ENCODE measurements at regions not wholly inside any gene's neighbourhood (a gene's known extent, or its start where the extent isn't known, plus 50 kb on each side); places are given as distances from the start of the nearest gene placed in this dataset.

GRCh38 chr7:65731129-65731528 lies 141.7 kb upstream of the VKORC1L1 start:
- no peak for ATAC-seq
- BruUV-seq (replicated peaks) = no TSS peak

DNA sequence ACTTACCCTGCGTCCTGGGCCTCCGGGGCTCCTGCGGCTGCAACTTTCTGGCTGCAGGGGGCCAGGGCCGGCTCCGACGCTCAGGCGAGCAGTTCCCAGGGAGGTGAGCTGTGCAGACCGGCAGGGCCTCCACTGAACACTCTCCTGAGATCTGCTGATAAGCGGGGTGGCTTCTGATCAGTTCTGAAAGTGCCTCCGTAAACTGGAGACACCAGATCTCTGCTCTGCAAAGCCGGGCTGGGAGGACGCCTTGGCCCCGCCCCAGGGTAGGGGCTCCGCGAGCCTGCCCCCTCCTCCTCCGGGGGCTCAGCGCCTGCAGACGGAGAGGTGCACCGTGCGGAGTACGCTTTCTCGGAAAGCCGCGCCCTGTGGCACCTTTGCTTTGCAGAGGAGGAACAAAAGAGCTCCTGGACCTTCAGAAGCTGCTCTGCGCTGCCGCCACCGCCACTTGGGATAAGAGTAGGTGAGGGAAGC lies 141.3 kb upstream of the VKORC1L1 start:
- Histone ChIP-seq H4K20me1 (ENCODE audit: insufficient read depth) (no peaks in the 10 kb centered on the region), H3K9ac (ENCODE audit: low read length) (no peak overlapping the region), H3K4me3 (replicated peaks in 1 of 2; ENCODE audit: low read depth in 1 of 2, low read length in 2 of 2) (no peak overlapping the region), H3K9me3 (ENCODE audit: control insufficient read depth in 1 of 2, insufficient read depth in 1 of 2, low read depth in 1 of 2, low read length in 2 of 2) (no peaks in the 10 kb centered on the region), H3K27me3 (ENCODE audit: insufficient read depth, low read length) (no peaks in the 10 kb centered on the region), H3K4me2 (ENCODE audit: low read length) (no peak overlapping the region), H3K79me2 (ENCODE audit: insufficient read depth, low read length) (no peaks in the 10 kb centered on the region), H3K9me2 (ENCODE audit: insufficient read depth) (no peaks in the 10 kb centered on the region), H3K4me1 (ENCODE audit: control insufficient read depth in 1 of 2, insufficient read depth in 2 of 2, low read length in 2 of 2) (no peaks in the 10 kb centered on the region), H3K27ac (ENCODE audit: low read depth, low read length) (no peak overlapping the region), H2AFZ (ENCODE audit: low read depth, low read length, poor library complexity, severe bottlenecking) (no peak overlapping the region), H3K36me3 (ENCODE audit: control insufficient read depth in 1 of 2, insufficient read depth in 2 of 2, low read length in 2 of 2) (peaks cover 0 to 2% of the 10 kb centered on the region in 2 experiments; a peak in 1 of 4 replicates)
- ChIA-PET POLR2A (no interaction called here), CTCF (no interaction called here), RAD21 (ENCODE audit: low non-redundant PET in 1 of 2, low total read pairs in 2 of 2, uncharacterized antibody in 2 of 2, unreplicated experiment in 2 of 2) (no interaction called here)
- DNase-seq (ENCODE audit: low read depth, low spot score) = no peak
- no peak for ATAC-seq
- intact Hi-C loops (cut with micrococcal nuclease) = no loop called here
- no TSS peak for BruUV-seq (replicated peaks)
- no peak for TF ChIP-seq POLR2AphosphoS5 (IDR thresholded peaks at IDR 0.05; ENCODE audit: low read depth, low read length)

More at GRCh38 chr7:65731129-65731528, 141.7 kb upstream of the VKORC1L1 start:
- no peaks in the 10 kb centered on the region for H3K79me2 ChIP-seq (ENCODE audit: insufficient read depth, low read length)
- H3K9ac ChIP-seq (ENCODE audit: low read length) = no peak overlapping the region
- intact Hi-C loops (cut with micrococcal nuclease) = no loop called here
- no peak overlapping the region for H3K4me2 ChIP-seq (ENCODE audit: low read length)
- no peaks in the 10 kb centered on the region for H3K4me1 ChIP-seq (ENCODE audit: control insufficient read depth in 1 of 2, insufficient read depth in 2 of 2, low read length in 2 of 2)
- no peaks in the 10 kb centered on the region for H3K9me2 ChIP-seq (ENCODE audit: insufficient read depth)
- DNase-seq (ENCODE audit: low read depth, low spot score) = no peak
- no peak overlapping the region for H2AFZ ChIP-seq (ENCODE audit: low read depth, low read length, poor library complexity, severe bottlenecking)
- POLR2A ChIA-PET = no interaction called here
- no peaks in the 10 kb centered on the region for H4K20me1 ChIP-seq (ENCODE audit: insufficient read depth)
- TF ChIP-seq RAD21 (IDR thresholded peaks at IDR 0.05; ENCODE audit: low read depth) (no peak), TCF7L2 (IDR thresholded peaks at IDR 0.05; ENCODE audit: borderline replicate concordance, extremely low read depth, insufficient read depth, insufficient read length) (no peak), CBX3 (IDR thresholded peaks at IDR 0.05; ENCODE audit: low read depth) (no peak), EZH2 (IDR thresholded peaks at IDR 0.05) (no peak), POLR2AphosphoS5 (IDR thresholded peaks at IDR 0.05; ENCODE audit: low read depth, low read length) (no peak), ZFX (IDR thresholded peaks at IDR 0.05) (no peak), JUND (IDR thresholded peaks at IDR 0.05) (no peak), EZH2phosphoT487 (IDR thresholded peaks at IDR 0.05; ENCODE audit: borderline replicate concordance) (no peak), EGR1 (IDR thresholded peaks at IDR 0.05; ENCODE audit: low read depth) (no peak), YY1 (IDR thresholded peaks at IDR 0.05; ENCODE audit: extremely low read depth, insufficient replicate concordance, low read depth, low read length) (no peak), ZNF274 (IDR thresholded peaks at IDR 0.05; ENCODE audit: low read depth, low read length) (no peak), SRF (IDR thresholded peaks at IDR 0.05; ENCODE audit: low read depth) (no peak)
- TF ChIP-seq, protein P1, sequence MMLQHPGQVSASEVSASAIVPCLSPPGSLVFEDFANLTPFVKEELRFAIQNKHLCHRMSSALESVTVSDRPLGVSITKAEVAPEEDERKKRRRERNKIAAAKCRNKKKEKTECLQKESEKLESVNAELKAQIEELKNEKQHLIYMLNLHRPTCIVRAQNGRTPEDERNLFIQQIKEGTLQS (IDR thresholded peaks at IDR 0.05) = no peak
- RAD21 ChIA-PET (ENCODE audit: low non-redundant PET in 1 of 2, low total read pairs in 2 of 2, uncharacterized antibody in 2 of 2, unreplicated experiment in 2 of 2) = no interaction called here
- H3K27ac ChIP-seq (ENCODE audit: low read depth, low read length) = no peak overlapping the region
- CTCF ChIA-PET = no interaction called here
- H3K4me3 ChIP-seq (replicated peaks in 1 of 2; ENCODE audit: low read depth in 1 of 2, low read length in 2 of 2) = no peak overlapping the region
- no peaks in the 10 kb centered on the region for H3K27me3 ChIP-seq (ENCODE audit: insufficient read depth, low read length)
- peaks cover 0 to 2% of the 10 kb centered on the region in 2 experiments; a peak in 1 of 4 replicates for H3K36me3 ChIP-seq (ENCODE audit: control insufficient read depth in 1 of 2, insufficient read depth in 2 of 2, low read length in 2 of 2)
- no peaks in the 10 kb centered on the region for H3K9me3 ChIP-seq (ENCODE audit: control insufficient read depth in 1 of 2, insufficient read depth in 1 of 2, low read depth in 1 of 2, low read length in 2 of 2)

Data from HCT116 (cell line).